ENCODE measurements at regions not wholly inside any gene's neighbourhood (a gene's known extent, or its start where the extent isn't known, plus 50 kb on each side); places are given as distances from the start of the nearest gene placed in this dataset.

GRCh38 chr6:113526995-113527394, 330.1 kb upstream of the MARCKS start:
- no peak for DNase-seq (ENCODE audit: low read depth, low spot score)
- Histone ChIP-seq H3K79me2 (ENCODE audit: insufficient read depth, low read length) (no peaks in the 10 kb centered on the region), H3K9me3 (ENCODE audit: control insufficient read depth in 1 of 2, insufficient read depth in 1 of 2, low read depth in 1 of 2, low read length in 2 of 2) (no peaks in the 10 kb centered on the region), H3K4me2 (ENCODE audit: low read length) (no peak overlapping the region), H3K27ac (ENCODE audit: low read depth, low read length) (no peak overlapping the region), H3K9me2 (ENCODE audit: insufficient read depth) (no peaks in the 10 kb centered on the region), H3K36me3 (ENCODE audit: control insufficient read depth in 1 of 2, insufficient read depth in 2 of 2, low read length in 2 of 2) (no peaks in the 10 kb centered on the region), H3K9ac (ENCODE audit: low read length) (no peak overlapping the region), H3K4me3 (replicated peaks in 1 of 2; ENCODE audit: low read depth in 1 of 2, low read length in 2 of 2) (no peak overlapping the region), H3K27me3 (ENCODE audit: insufficient read depth, low read length) (no peaks in the 10 kb centered on the region), H3K4me1 (ENCODE audit: control insufficient read depth in 1 of 2, insufficient read depth in 2 of 2, low read length in 2 of 2) (no peaks in the 10 kb centered on the region), H2AFZ (ENCODE audit: low read depth, low read length, poor library complexity, severe bottlenecking) (no peak overlapping the region), H4K20me1 (ENCODE audit: insufficient read depth) (no peaks in the 10 kb centered on the region)
- ChIA-PET CTCF (no interaction called here), RAD21 (ENCODE audit: low non-redundant PET in 1 of 2, low total read pairs in 2 of 2, uncharacterized antibody in 2 of 2, unreplicated experiment in 2 of 2) (no interaction called here), POLR2A (no interaction called here)
- TF ChIP-seq RAD21 (IDR thresholded peaks at IDR 0.05; ENCODE audit: low read depth), result no peak
- TF ChIP-seq POLR2AphosphoS5 (IDR thresholded peaks at IDR 0.05; ENCODE audit: low read depth, low read length), result no peak
- no peak for TF ChIP-seq EZH2phosphoT487 (IDR thresholded peaks at IDR 0.05; ENCODE audit: borderline replicate concordance)
- TF ChIP-seq POLR2A (IDR thresholded peaks at IDR 0.05; ENCODE audit: borderline replicate concordance, extremely low read depth, insufficient read depth, insufficient read length), result no peak
- TF ChIP-seq ZNF274 (IDR thresholded peaks at IDR 0.05; ENCODE audit: low read depth, low read length), result no peak
- TF ChIP-seq CEBPB (IDR thresholded peaks at IDR 0.05; ENCODE audit: low read depth), result no peak
- no peak for TF ChIP-seq ZBTB33 (IDR thresholded peaks at IDR 0.05; ENCODE audit: extremely low read depth, insufficient replicate concordance, low read length)
- no peak for TF ChIP-seq JUND (IDR thresholded peaks at IDR 0.05)
- TF ChIP-seq EGR1 (IDR thresholded peaks at IDR 0.05; ENCODE audit: low read depth), result no peak
- TF ChIP-seq TCF7L2 (IDR thresholded peaks at IDR 0.05; ENCODE audit: borderline replicate concordance, extremely low read depth, insufficient read depth, insufficient read length), result no peak
- no peak for TF ChIP-seq SRF (IDR thresholded peaks at IDR 0.05; ENCODE audit: low read depth)
- TF ChIP-seq EZH2 (IDR thresholded peaks at IDR 0.05), result no peak
- TF ChIP-seq REST (IDR thresholded peaks at IDR 0.05; ENCODE audit: low read depth), result no peak
- ATAC-seq, result no peak
- no TSS peak for BruUV-seq (replicated peaks)
- intact Hi-C loops (cut with micrococcal nuclease), result no loop called here
